H1 (cell line): ENCODE measurements at regions not wholly inside any gene's neighbourhood (a gene's known extent, or its start where the extent isn't known, plus 50 kb on each side); places are given as distances from the start of the nearest gene placed in this dataset.

Experiments
- CTCF ChIA-PET: fragments of 300-600 bp; sonication (Branson Sonifier 250); formaldehyde crosslinking; loops from one replicate; lab custom pipeline; 2021; ENCODE audit not compliant: partially characterized antibody; lab: Charles Lee
- POLR2A ChIA-PET: fragments of 300-600 bp; sonication (Branson Sonifier 250); formaldehyde crosslinking; loops from one replicate; lab custom pipeline; 2021; ENCODE audit warnings: inconsistent platforms; ENCODE audit not compliant: partially characterized antibody; lab: Charles Lee
- DNase-seq, 2 experiments: peaks; one replicate each; pipeline versions ENCODE4 v3.0.0 to v3.0.0-alpha.2; 2010 to 2022; ENCODE audit warnings: low spot score in 2 of 2, low read depth in 1 of 2, mixed read lengths in 1 of 2
- FAIRE-seq: peaks from 2 replicates; lab custom pipeline; 2011; peaks lifted over from hg19 to GRCh38; lab: Jason Lieb, UNC
- H2AFZ ChIP-seq: 2 replicates; pipeline ENCODE4 v1.8.1; 2012; ENCODE audit warnings: low read length, inconsistent platforms
- H2AK5ac ChIP-seq: 2 replicates; pipeline ENCODE4 v1.6.1; 2013; ENCODE audit warnings: low read depth, low read length
- H2BK120ac ChIP-seq: replicated peaks from 2 replicates; pipeline ENCODE3; 2013; ENCODE audit warnings: low read depth, low read length, inconsistent platforms
- H2BK12ac ChIP-seq: 2 replicates; pipeline ENCODE4 v1.6.1; 2013; ENCODE audit warnings: low read depth, low read length
- H2BK15ac ChIP-seq: 2 replicates; pipeline ENCODE4 v1.6.1; 2013; ENCODE audit warnings: low read length
- H2BK20ac ChIP-seq: 2 replicates; pipeline ENCODE4 v1.6.1; 2013; ENCODE audit warnings: low read length
- H2BK5ac ChIP-seq: 2 replicates; pipeline ENCODE4 v1.6.1; 2013; ENCODE audit warnings: low read depth, low read length
- H3K14ac ChIP-seq: 2 replicates; pipeline ENCODE4 v1.6.1; 2013; ENCODE audit warnings: inconsistent platforms; ENCODE audit not compliant: insufficient read length
- H3K18ac ChIP-seq: 2 replicates; pipeline ENCODE4 v1.6.1; 2013; ENCODE audit warnings: low read length; ENCODE audit errors: extremely low read depth
- H3K23ac ChIP-seq: 2 replicates; pipeline ENCODE4 v1.6.1; 2013; ENCODE audit warnings: inconsistent platforms; ENCODE audit not compliant: insufficient read length
- H3K23me2 ChIP-seq: 2 replicates; pipeline ENCODE4 v1.6.1; 2013; ENCODE audit warnings: low read depth, low read length
- H3K27ac ChIP-seq: 2 replicates; pipeline ENCODE4 v1.6.1; 2011; ENCODE audit warnings: low read depth, low read length, inconsistent platforms
- H3K27me3 ChIP-seq, 4 experiments: replicated peaks in 1 of 4; 1 replicate in 1 of 4; 2 replicates in 3 of 4; pipeline versions ENCODE4 v1.6.1 to v1.8.1; 2011 to 2013; ENCODE audit warnings: low read length in 3 of 4, mild to moderate bottlenecking in 3 of 4, inconsistent platforms in 2 of 4, mixed read lengths in 2 of 4, moderate library complexity in 1 of 4; ENCODE audit not compliant: control insufficient read depth in 3 of 4, insufficient read depth in 3 of 4; ENCODE audit errors: extremely low read depth in 1 of 4
- H3K36me3 ChIP-seq, 4 experiments: 2 replicates each; pipeline versions ENCODE4 v1.6.1 to v1.8.1; 2011 to 2013; ENCODE audit warnings: mild to moderate bottlenecking in 4 of 4, low read length in 3 of 4, moderate library complexity in 2 of 4, control low read depth in 1 of 4, inconsistent platforms in 1 of 4; ENCODE audit not compliant: insufficient read depth in 4 of 4, control insufficient read depth in 2 of 4
- H3K4ac ChIP-seq: replicated peaks from 2 replicates; pipeline ENCODE3; 2013; ENCODE audit warnings: low read length, low read depth, mixed read lengths, inconsistent platforms; ENCODE audit not compliant: insufficient read length
- H3K4me1 ChIP-seq, 4 experiments: replicated peaks in 1 of 4; 1 replicate in 1 of 4; 2 replicates in 3 of 4; pipeline versions ENCODE4 v1.6.1 to v1.8.1; 2011 to 2013; ENCODE audit warnings: low read length in 3 of 4, inconsistent platforms in 2 of 4, mixed read lengths in 1 of 4; ENCODE audit not compliant: insufficient read depth in 4 of 4, control insufficient read depth in 3 of 4
- H3K4me2 ChIP-seq, 2 experiments: 2 replicates each; pipeline versions ENCODE4 v1.6.1 to v1.8.1; 2011 to 2013; ENCODE audit warnings: low read depth in 2 of 2, low read length in 2 of 2, control low read depth in 1 of 2, inconsistent platforms in 1 of 2, mild to moderate bottlenecking in 1 of 2; ENCODE audit not compliant: insufficient read depth in 1 of 2
- H3K4me3 ChIP-seq, 4 experiments: fragments of 200-600, 300-600 bp in 1 of 4; sonication (generic), shearing (Covaris generic), sonication (Bioruptor Twin) in 1 of 4; 2 replicates each; pipeline versions ENCODE4 v1.5.1 to v1.8.1; 2011 to 2016; ENCODE audit warnings: low read length in 4 of 4, low read depth in 3 of 4, control low read depth in 2 of 4, inconsistent platforms in 2 of 4, mild to moderate bottlenecking in 2 of 4, mixed read lengths in 1 of 4, moderate library complexity in 1 of 4; ENCODE audit not compliant: insufficient read depth in 2 of 4; ENCODE audit errors: extremely low read depth in 1 of 4
- H3K56ac ChIP-seq: replicated peaks from 2 replicates; pipeline ENCODE3; 2013; ENCODE audit warnings: low read depth, mild to moderate bottlenecking, mixed read lengths, low read length, inconsistent platforms; ENCODE audit not compliant: insufficient read length
- H3K79me1 ChIP-seq: 2 replicates; pipeline ENCODE4 v1.6.1; 2013; ENCODE audit warnings: low read depth, low read length, control low read depth
- H3K79me2 ChIP-seq, 2 experiments: 2 replicates each; pipeline versions ENCODE4 v1.6.1 to v1.8.1; 2012 to 2013; ENCODE audit warnings: low read length in 2 of 2, mild to moderate bottlenecking in 2 of 2, inconsistent platforms in 1 of 2; ENCODE audit not compliant: insufficient read depth in 2 of 2, control insufficient read depth in 1 of 2
- H3K9ac ChIP-seq, 4 experiments: replicated peaks in 1 of 4; 1 replicate in 1 of 4; 2 replicates in 3 of 4; pipeline versions ENCODE4 v1.6.1 to v1.8.1; 2011 to 2013; ENCODE audit warnings: low read depth in 3 of 4, low read length in 3 of 4, control low read depth in 2 of 4, mild to moderate bottlenecking in 2 of 4, moderate library complexity in 2 of 4, inconsistent platforms in 1 of 4; ENCODE audit errors: extremely low read depth in 1 of 4
- H3K9me3 ChIP-seq, 2 experiments: 2 replicates each; pipeline versions ENCODE4 v1.6.1 to v1.8.1; 2012 to 2013; ENCODE audit warnings: mild to moderate bottlenecking in 2 of 2, moderate library complexity in 2 of 2, control low read depth in 1 of 2, inconsistent platforms in 1 of 2, low read depth in 1 of 2, low read length in 1 of 2, mixed read lengths in 1 of 2; ENCODE audit not compliant: insufficient read depth in 2 of 2
- H4K20me1 ChIP-seq, 2 experiments: replicated peaks in 1 of 2; 2 replicates each; pipeline versions ENCODE3 to v1.8.1; 2011 to 2013; ENCODE audit warnings: inconsistent platforms in 2 of 2, low read length in 2 of 2, mild to moderate bottlenecking in 1 of 2; ENCODE audit not compliant: insufficient read depth in 2 of 2, control insufficient read depth in 1 of 2
- H4K5ac ChIP-seq: 2 replicates; pipeline ENCODE4 v1.6.1; 2013; ENCODE audit warnings: low read length, low read depth, mixed read lengths, inconsistent platforms; ENCODE audit not compliant: insufficient read length
- H4K8ac ChIP-seq: 2 replicates; pipeline ENCODE4 v1.8.0; 2013; ENCODE audit warnings: mild to moderate bottlenecking, moderate library complexity, low read length, inconsistent platforms; ENCODE audit not compliant: insufficient read depth; ENCODE audit errors: extremely low read depth
- H4K91ac ChIP-seq: replicated peaks from 2 replicates; pipeline ENCODE3; 2013; ENCODE audit warnings: low read length, mixed read lengths, inconsistent platforms; ENCODE audit not compliant: insufficient read length
- ASH2L ChIP-seq: fragments of 200-600, 300-600 bp; sonication (generic); IDR thresholded peaks from one replicate; pipeline ENCODE4 v1.7.1; 2017; ENCODE audit warnings: low read length
- BACH1 ChIP-seq: IDR thresholded peaks from 2 replicates; pipeline ENCODE4 v1.6.1; 2012; ENCODE audit warnings: low read length, improper control_type of control experiment
- CBX5 ChIP-seq: fragments of 300-800, 300-1000 bp; sonication (generic); IDR thresholded peaks from 2 replicates; pipeline ENCODE4 v1.7.1; 2016; ENCODE audit warnings: antibody characterized with exemption, low read length, low read depth
- CBX8 ChIP-seq: fragments of 300-800, 300-1000 bp; sonication (generic); IDR thresholded peaks from 2 replicates; pipeline ENCODE4 v1.7.1; 2016; ENCODE audit warnings: low read depth, low read length, borderline replicate concordance
- CHD1 ChIP-seq: IDR thresholded peaks from 2 replicates; pipeline ENCODE4 v1.6.1; 2012; ENCODE audit warnings: low read depth, low read length, improper control_type of control experiment
- CREB1 ChIP-seq: IDR thresholded peaks from 2 replicates; pipeline ENCODE4 v1.6.1; 2012; ENCODE audit warnings: inconsistent platforms
- GTF2F1 ChIP-seq: IDR thresholded peaks from 2 replicates; pipeline ENCODE4 v1.6.1; 2012; ENCODE audit warnings: low read depth, low read length, improper control_type of control experiment, borderline replicate concordance
- MAFK ChIP-seq: IDR thresholded peaks from 2 replicates; pipeline ENCODE4 v1.6.1; 2012; ENCODE audit warnings: low read depth, mild to moderate bottlenecking, improper control_type of control experiment, low read length
- RBBP5 ChIP-seq: IDR thresholded peaks from 2 replicates; pipeline ENCODE4 v1.7.1; 2012; ENCODE audit warnings: low read depth, mild to moderate bottlenecking, inconsistent platforms, low read length, moderate library complexity, borderline replicate concordance
- RFX5 ChIP-seq: IDR thresholded peaks from 2 replicates; pipeline ENCODE4 v1.6.1; 2011; ENCODE audit warnings: low read depth, low read length, improper control_type of control experiment, borderline replicate concordance
- RXRA ChIP-seq: IDR thresholded peaks from 2 replicates; pipeline ENCODE4 v1.6.1; 2011; ENCODE audit warnings: low read depth, mild to moderate bottlenecking, low read length, moderate library complexity; ENCODE audit not compliant: insufficient read depth
- SIN3A ChIP-seq, 2 experiments: IDR thresholded peaks in 1 of 2; conservative IDR thresholded peaks in 1 of 2; 2 replicates each; pipeline ENCODE4 v1.6.1; 2011 to 2012; ENCODE audit warnings: low read length in 2 of 2, improper control_type of control experiment in 1 of 2, low read depth in 1 of 2, mild to moderate bottlenecking in 1 of 2
- SIX5 ChIP-seq: IDR thresholded peaks from 2 replicates; pipeline ENCODE4 v1.6.1; 2011; ENCODE audit warnings: mild to moderate bottlenecking, low read depth, low read length
- SP2 ChIP-seq: IDR thresholded peaks from 2 replicates; pipeline ENCODE4 v1.6.1; 2012; ENCODE audit warnings: mild to moderate bottlenecking, low read length, inconsistent platforms
- YY1 ChIP-seq: IDR thresholded peaks from 2 replicates; pipeline ENCODE4 v1.6.1; 2011; ENCODE audit warnings: low read depth, mild to moderate bottlenecking, low read length
- WGBS, 2 experiments: shearing (Covaris generic) in 1 of 2; methylation state at CpG; one replicate each; pipeline versions ENCODE4 v1.1.6 to v1.1.7; 2013 to 2015; ENCODE audit warnings: low lambda C conversion rate in 2 of 2, mixed read lengths in 2 of 2, inconsistent platforms in 1 of 2, low coverage in 1 of 2, missing lambda C conversion rate in 1 of 2; ENCODE audit not compliant: insufficient replicate concordance in 2 of 2, insufficient coverage in 1 of 2, insufficient read length in 1 of 2; ENCODE audit errors: extremely low coverage in 1 of 2, missing lambda C conversion rate in 1 of 2; 5-methylcytosine and 5-hydroxymethylcytosine counted together

- no peak overlapping the region for H4K5ac ChIP-seq
- H2BK20ac ChIP-seq, result no peak overlapping the region
- H3K79me1 ChIP-seq, result no peaks in the 10 kb centered on the region
- no peaks in the 10 kb centered on the region for H3K23me2 ChIP-seq
- no peak overlapping the region for H2BK12ac ChIP-seq
- H4K91ac ChIP-seq, result no peak overlapping the region
- ChIA-PET POLR2A (no interaction called here), CTCF (no interaction called here)
- H3K23ac ChIP-seq, result no peak overlapping the region
- 94% methylated on average over 1 of the region's 1 CpG; no CpG with 5 or more reads in 1 of the 2 experiments for WGBS, 2 experiments
- H2BK120ac ChIP-seq, result no peak overlapping the region
- DNase-seq (no peak), FAIRE-seq (no peak)
- H3K14ac ChIP-seq, result no peak overlapping the region
- H3K36me3 ChIP-seq, result no peaks in the 10 kb centered on the region
- no peak overlapping the region for H3K4me2 ChIP-seq
- H2BK5ac ChIP-seq, result no peak overlapping the region
- H3K9ac ChIP-seq, result no peak overlapping the region
- no peak overlapping the region for H3K27ac ChIP-seq
- H3K56ac ChIP-seq, result no peak overlapping the region
- H3K4me3 ChIP-seq, result no peak overlapping the region
- no peak overlapping the region for H2BK15ac ChIP-seq
- H3K18ac ChIP-seq, result no peak overlapping the region
- no peak overlapping the region for H4K8ac ChIP-seq
- no peak overlapping the region for H2AFZ ChIP-seq
- no peak overlapping the region for H3K4ac ChIP-seq
- no peaks in the 10 kb centered on the region for H3K9me3 ChIP-seq
- H3K4me1 ChIP-seq, result no peaks in the 10 kb centered on the region
- H3K79me2 ChIP-seq, result no peaks in the 10 kb centered on the region
- no peak overlapping the region for H2AK5ac ChIP-seq
- H3K27me3 ChIP-seq, result no peaks in the 10 kb centered on the region
- H4K20me1 ChIP-seq, result no peaks in the 10 kb centered on the region
- no peak for TF ChIP-seq SIX5
- TF ChIP-seq SP2, result no peak
- TF ChIP-seq CHD1, result no peak
- no peak for TF ChIP-seq CREB1
- no peak for TF ChIP-seq RXRA
- no peak for TF ChIP-seq YY1
- TF ChIP-seq RFX5, result no peak
- TF ChIP-seq CBX8, result no peak
- TF ChIP-seq BACH1, result no peak
- TF ChIP-seq CBX5, result no peak
- no peak for TF ChIP-seq SIN3A (conservative IDR thresholded peaks at IDR 0.05 in 1 of 2, IDR thresholded peaks at IDR 0.05 in 1 of 2; ENCODE audit: low read depth in 1 of 2, low read length in 2 of 2)
- TF ChIP-seq ASH2L, result no peak
- no peak for TF ChIP-seq RBBP5
- TF ChIP-seq MAFK, result no peak
- no peak for TF ChIP-seq GTF2F1
Observed at GRCh38 chr13:58266271-58266670, 634.7 kb downstream of the PCDH17 start.
